ENCODE measurements at regions not wholly inside any gene's neighbourhood (a gene's known extent, or its start where the extent isn't known, plus 50 kb on each side); places are given as distances from the start of the nearest gene placed in this dataset.

DNA sequence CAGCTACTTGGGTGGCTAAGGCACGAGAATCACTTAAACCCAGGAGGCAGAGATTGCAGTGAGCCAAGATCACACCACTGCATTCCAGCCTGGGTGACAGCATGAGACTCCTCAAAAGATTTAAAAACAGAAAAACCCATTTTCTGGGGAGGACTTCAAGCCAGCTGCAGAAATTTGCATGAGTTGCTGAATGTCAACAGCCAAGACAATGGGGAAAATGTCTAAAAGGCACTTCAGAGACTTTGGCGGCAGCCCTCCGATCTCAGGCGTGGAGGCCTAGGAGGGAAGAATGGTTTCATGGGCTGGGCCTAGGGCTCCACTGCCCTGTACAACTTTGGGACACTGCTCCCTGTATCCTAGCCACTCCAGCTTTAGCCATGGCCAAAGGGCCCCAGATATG is 177.8 kb upstream of the C14orf180 start:
- TF ChIP-seq, protein P1, sequence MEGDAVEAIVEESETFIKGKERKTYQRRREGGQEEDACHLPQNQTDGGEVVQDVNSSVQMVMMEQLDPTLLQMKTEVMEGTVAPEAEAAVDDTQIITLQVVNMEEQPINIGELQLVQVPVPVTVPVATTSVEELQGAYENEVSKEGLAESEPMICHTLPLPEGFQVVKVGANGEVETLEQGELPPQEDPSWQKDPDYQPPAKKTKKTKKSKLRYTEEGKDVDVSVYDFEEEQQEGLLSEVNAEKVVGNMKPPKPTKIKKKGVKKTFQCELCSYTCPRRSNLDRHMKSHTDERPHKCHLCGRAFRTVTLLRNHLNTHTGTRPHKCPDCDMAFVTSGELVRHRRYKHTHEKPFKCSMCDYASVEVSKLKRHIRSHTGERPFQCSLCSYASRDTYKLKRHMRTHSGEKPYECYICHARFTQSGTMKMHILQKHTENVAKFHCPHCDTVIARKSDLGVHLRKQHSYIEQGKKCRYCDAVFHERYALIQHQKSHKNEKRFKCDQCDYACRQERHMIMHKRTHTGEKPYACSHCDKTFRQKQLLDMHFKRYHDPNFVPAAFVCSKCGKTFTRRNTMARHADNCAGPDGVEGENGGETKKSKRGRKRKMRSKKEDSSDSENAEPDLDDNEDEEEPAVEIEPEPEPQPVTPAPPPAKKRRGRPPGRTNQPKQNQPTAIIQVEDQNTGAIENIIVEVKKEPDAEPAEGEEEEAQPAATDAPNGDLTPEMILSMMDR (IDR thresholded peaks at IDR 0.05; ENCODE audit: low read depth, low read length, missing input control): no peak
- TF ChIP-seq, protein P2, sequence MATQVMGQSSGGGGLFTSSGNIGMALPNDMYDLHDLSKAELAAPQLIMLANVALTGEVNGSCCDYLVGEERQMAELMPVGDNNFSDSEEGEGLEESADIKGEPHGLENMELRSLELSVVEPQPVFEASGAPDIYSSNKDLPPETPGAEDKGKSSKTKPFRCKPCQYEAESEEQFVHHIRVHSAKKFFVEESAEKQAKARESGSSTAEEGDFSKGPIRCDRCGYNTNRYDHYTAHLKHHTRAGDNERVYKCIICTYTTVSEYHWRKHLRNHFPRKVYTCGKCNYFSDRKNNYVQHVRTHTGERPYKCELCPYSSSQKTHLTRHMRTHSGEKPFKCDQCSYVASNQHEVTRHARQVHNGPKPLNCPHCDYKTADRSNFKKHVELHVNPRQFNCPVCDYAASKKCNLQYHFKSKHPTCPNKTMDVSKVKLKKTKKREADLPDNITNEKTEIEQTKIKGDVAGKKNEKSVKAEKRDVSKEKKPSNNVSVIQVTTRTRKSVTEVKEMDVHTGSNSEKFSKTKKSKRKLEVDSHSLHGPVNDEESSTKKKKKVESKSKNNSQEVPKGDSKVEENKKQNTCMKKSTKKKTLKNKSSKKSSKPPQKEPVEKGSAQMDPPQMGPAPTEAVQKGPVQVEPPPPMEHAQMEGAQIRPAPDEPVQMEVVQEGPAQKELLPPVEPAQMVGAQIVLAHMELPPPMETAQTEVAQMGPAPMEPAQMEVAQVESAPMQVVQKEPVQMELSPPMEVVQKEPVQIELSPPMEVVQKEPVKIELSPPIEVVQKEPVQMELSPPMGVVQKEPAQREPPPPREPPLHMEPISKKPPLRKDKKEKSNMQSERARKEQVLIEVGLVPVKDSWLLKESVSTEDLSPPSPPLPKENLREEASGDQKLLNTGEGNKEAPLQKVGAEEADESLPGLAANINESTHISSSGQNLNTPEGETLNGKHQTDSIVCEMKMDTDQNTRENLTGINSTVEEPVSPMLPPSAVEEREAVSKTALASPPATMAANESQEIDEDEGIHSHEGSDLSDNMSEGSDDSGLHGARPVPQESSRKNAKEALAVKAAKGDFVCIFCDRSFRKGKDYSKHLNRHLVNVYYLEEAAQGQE (IDR thresholded peaks at IDR 0.05): no peak
- TF ChIP-seq, protein P3, sequence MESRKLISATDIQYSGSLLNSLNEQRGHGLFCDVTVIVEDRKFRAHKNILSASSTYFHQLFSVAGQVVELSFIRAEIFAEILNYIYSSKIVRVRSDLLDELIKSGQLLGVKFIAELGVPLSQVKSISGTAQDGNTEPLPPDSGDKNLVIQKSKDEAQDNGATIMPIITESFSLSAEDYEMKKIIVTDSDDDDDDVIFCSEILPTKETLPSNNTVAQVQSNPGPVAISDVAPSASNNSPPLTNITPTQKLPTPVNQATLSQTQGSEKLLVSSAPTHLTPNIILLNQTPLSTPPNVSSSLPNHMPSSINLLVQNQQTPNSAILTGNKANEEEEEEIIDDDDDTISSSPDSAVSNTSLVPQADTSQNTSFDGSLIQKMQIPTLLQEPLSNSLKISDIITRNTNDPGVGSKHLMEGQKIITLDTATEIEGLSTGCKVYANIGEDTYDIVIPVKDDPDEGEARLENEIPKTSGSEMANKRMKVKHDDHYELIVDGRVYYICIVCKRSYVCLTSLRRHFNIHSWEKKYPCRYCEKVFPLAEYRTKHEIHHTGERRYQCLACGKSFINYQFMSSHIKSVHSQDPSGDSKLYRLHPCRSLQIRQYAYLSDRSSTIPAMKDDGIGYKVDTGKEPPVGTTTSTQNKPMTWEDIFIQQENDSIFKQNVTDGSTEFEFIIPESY (IDR thresholded peaks at IDR 0.05): no peak
- TF ChIP-seq, protein P4, sequence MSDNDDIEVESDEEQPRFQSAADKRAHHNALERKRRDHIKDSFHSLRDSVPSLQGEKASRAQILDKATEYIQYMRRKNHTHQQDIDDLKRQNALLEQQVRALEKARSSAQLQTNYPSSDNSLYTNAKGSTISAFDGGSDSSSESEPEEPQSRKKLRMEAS (IDR thresholded peaks at IDR 0.05): no peak
- TF ChIP-seq, protein P5, sequence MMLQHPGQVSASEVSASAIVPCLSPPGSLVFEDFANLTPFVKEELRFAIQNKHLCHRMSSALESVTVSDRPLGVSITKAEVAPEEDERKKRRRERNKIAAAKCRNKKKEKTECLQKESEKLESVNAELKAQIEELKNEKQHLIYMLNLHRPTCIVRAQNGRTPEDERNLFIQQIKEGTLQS (IDR thresholded peaks at IDR 0.05): no peak
- TF ChIP-seq YY1 (IDR thresholded peaks at IDR 0.05): no peak
- TF ChIP-seq RXRA (IDR thresholded peaks at IDR 0.05): no peak
- no peak for TF ChIP-seq RAD21 (IDR thresholded peaks at IDR 0.05)
- no peak for TF ChIP-seq SP1 (IDR thresholded peaks at IDR 0.05)
- no peak for TF ChIP-seq TAF1 (conservative IDR thresholded peaks at IDR 0.05)
- TF ChIP-seq FOXA1 (IDR thresholded peaks at IDR 0.05): no peak
- TF ChIP-seq JUND (IDR thresholded peaks at IDR 0.05): no peak
- TF ChIP-seq EGR1 (IDR thresholded peaks at IDR 0.05; ENCODE audit: low read depth in 2 of 2): no peak
